Loucy (cell line): ENCODE measurements at regions not wholly inside any gene's neighbourhood (a gene's known extent, or its start where the extent isn't known, plus 50 kb on each side); places are given as distances from the start of the nearest gene placed in this dataset.

Source experiments
- H2AFZ ChIP-seq: fragments of 200-600 bp; sonication (generic); 2 replicates; pipeline ENCODE4 v1.6.0; 2016; ENCODE audit warnings: antibody characterized with exemption, mild to moderate bottlenecking, low read length, moderate library complexity
- H3F3A ChIP-seq: fragments of 200-600 bp; 2 replicates; pipeline ENCODE4 v1.6.0; 2016; ENCODE audit warnings: antibody characterized with exemption, low read depth, mild to moderate bottlenecking
- H3K27me3 ChIP-seq: fragments of 200-600 bp; sonication (generic); 2 replicates; pipeline ENCODE4 v1.6.1; 2014; ENCODE audit warnings: low read length, mild to moderate bottlenecking; ENCODE audit not compliant: insufficient read depth, poor library complexity, severe bottlenecking
- H3K36me3 ChIP-seq: fragments of 200-600 bp; sonication (generic); 2 replicates; pipeline ENCODE4 v1.6.1; 2016; ENCODE audit warnings: low read length; ENCODE audit not compliant: insufficient read depth
- H3K4me1 ChIP-seq: fragments of 200-600 bp; sonication (generic); 2 replicates; pipeline ENCODE4 v1.5.1; 2014; ENCODE audit warnings: low read length, mild to moderate bottlenecking; ENCODE audit not compliant: insufficient read depth, poor library complexity, severe bottlenecking
- H3K4me2 ChIP-seq: fragments of 200-600 bp; sonication (generic); 2 replicates; pipeline ENCODE4 v1.6.0; 2014; ENCODE audit warnings: antibody characterized with exemption, low read length, low read depth, mild to moderate bottlenecking; ENCODE audit not compliant: poor library complexity, severe bottlenecking
- H3K4me3 ChIP-seq: fragments of 200-600 bp; sonication (generic); 2 replicates; pipeline ENCODE4 v1.5.1; 2014; ENCODE audit warnings: low read length, mild to moderate bottlenecking, mixed read lengths; ENCODE audit not compliant: poor library complexity, severe bottlenecking
- H3K79me2 ChIP-seq: fragments of 200-600 bp; sonication (generic); 2 replicates; pipeline ENCODE4 v1.6.1; 2014; ENCODE audit warnings: low read length; ENCODE audit not compliant: insufficient read depth
- H3K9ac ChIP-seq: fragments of 200-600 bp; sonication (generic); 2 replicates; pipeline ENCODE4 v1.6.0; 2014; ENCODE audit warnings: mild to moderate bottlenecking, low read depth, low read length, moderate library complexity; ENCODE audit not compliant: poor library complexity, severe bottlenecking
- H3K9me2 ChIP-seq: fragments of 200-600 bp; sonication (generic); replicated peaks from 2 replicates; pipeline ENCODE4 v1.6.1; 2016; ENCODE audit warnings: low read depth, low read length, mixed read lengths
- H3K9me3 ChIP-seq: fragments of 200-600 bp; sonication (generic); 2 replicates; pipeline ENCODE4 v1.6.1; 2014; ENCODE audit warnings: mild to moderate bottlenecking, antibody characterized with exemption, low read length, low read depth; ENCODE audit not compliant: insufficient read depth
- H4K20me1 ChIP-seq: fragments of 200-600 bp; sonication (generic); 2 replicates; pipeline ENCODE4 v1.6.0; 2014; ENCODE audit warnings: antibody characterized with exemption, low read length, mild to moderate bottlenecking; ENCODE audit not compliant: insufficient read depth, poor library complexity, severe bottlenecking
- CTCF ChIP-seq: fragments of 200-600 bp; sonication (generic); conservative IDR thresholded peaks from 2 replicates; pipeline ENCODE4 v1.5.1; 2014; ENCODE audit warnings: mild to moderate bottlenecking, antibody characterized with exemption, low read length
- EZH2phosphoT487 ChIP-seq: fragments of 200-600 bp; IDR thresholded peaks from 2 replicates; pipeline ENCODE4 v1.6.1; 2018; ENCODE audit warnings: antibody characterized with exemption, mild to moderate bottlenecking, moderate library complexity, borderline replicate concordance

- H3K79me2 ChIP-seq: peaks cover 99% of the 10 kb centered on the region
- H3K9me2 ChIP-seq: no peaks in the 10 kb centered on the region
- H3K36me3 ChIP-seq: peaks cover 45% of the 10 kb centered on the region; the same call in 1 of the 2 replicates
- H3K4me3 ChIP-seq: no peak overlapping the region
- peaks cover 36% of the 10 kb centered on the region for H4K20me1 ChIP-seq
- no peak overlapping the region for H2AFZ ChIP-seq
- H3K9ac ChIP-seq: no peak overlapping the region
- H3K4me2 ChIP-seq: no peak overlapping the region
- no peaks in the 10 kb centered on the region for H3K9me3 ChIP-seq
- no peak for TF ChIP-seq EZH2phosphoT487
- no peaks in the 10 kb centered on the region for H3K27me3 ChIP-seq
- H3K4me1 ChIP-seq: peaks cover 40% of the 10 kb centered on the region
- H3F3A ChIP-seq: 0 out of 2 replicates have a peak, but pooled peaks cover 5% of the 10 kb centered on the region
Measured at GRCh38 chr2:74045454-74045853, 60.7 kb downstream of the TET3 start.

GRCh38 chr2:74046441-74046840, 61.7 kb downstream of the TET3 start:
- Histone ChIP-seq H3K79me2 (peaks cover 99% of the 10 kb centered on the region), H3K36me3 (peaks cover 45% of the 10 kb centered on the region; the same call in 1 of the 2 replicates), H3K4me1 (peaks cover 40% of the 10 kb centered on the region), H3K9ac (no peak overlapping the region), H3K9me2 (no peaks in the 10 kb centered on the region), H3F3A (no peaks in the 10 kb centered on the region), H3K27me3 (no peaks in the 10 kb centered on the region), H3K9me3 (no peaks in the 10 kb centered on the region), H3K4me2 (no peak overlapping the region), H2AFZ (no peak overlapping the region), H3K4me3 (no peak overlapping the region), H4K20me1 (peaks cover 28% of the 10 kb centered on the region)
- TF ChIP-seq CTCF: no peak
- no peak for TF ChIP-seq EZH2phosphoT487

GRCh38 chr2:74047152-74047551, 62.4 kb downstream of the TET3 start:
- TF ChIP-seq CTCF: no peak
- TF ChIP-seq EZH2phosphoT487: no peak
- H4K20me1 ChIP-seq: peaks cover 20% of the 10 kb centered on the region
- no peaks in the 10 kb centered on the region for H3F3A ChIP-seq
- no peak overlapping the region for H3K4me3 ChIP-seq
- H3K27me3 ChIP-seq: no peaks in the 10 kb centered on the region
- H3K4me1 ChIP-seq: peaks cover 40% of the 10 kb centered on the region
- H3K36me3 ChIP-seq: peaks cover 45% of the 10 kb centered on the region; the same call in 1 of the 2 replicates
- no peaks in the 10 kb centered on the region for H3K9me2 ChIP-seq
- H3K4me2 ChIP-seq: no peak overlapping the region
- H3K79me2 ChIP-seq: peaks cover 99% of the 10 kb centered on the region
- no peak overlapping the region for H3K9ac ChIP-seq
- no peak overlapping the region for H2AFZ ChIP-seq
- H3K9me3 ChIP-seq: no peaks in the 10 kb centered on the region

- TF ChIP-seq EZH2phosphoT487: no peak
- no peak for TF ChIP-seq CTCF
- H4K20me1 ChIP-seq: peaks cover 15% of the 10 kb centered on the region
Measured at GRCh38 chr2:74048147-74048546, 63.4 kb downstream of the TET3 start.

More at GRCh38 chr2:74048147-74048546, 63.4 kb downstream of the TET3 start:
- Histone ChIP-seq H3K27me3 (no peaks in the 10 kb centered on the region), H3K36me3 (peaks cover 45% of the 10 kb centered on the region; the same call in 1 of the 2 replicates), H3K79me2 (peaks cover 92% of the 10 kb centered on the region), H3K9ac (no peak overlapping the region), H3K9me3 (no peaks in the 10 kb centered on the region), H2AFZ (no peak overlapping the region), H3K4me3 (no peak overlapping the region), H3K4me1 (peaks cover 40% of the 10 kb centered on the region), H3K4me2 (no peak overlapping the region), H3F3A (peaks cover 4% of the 10 kb centered on the region; the same call in 1 of the 2 replicates), H3K9me2 (no peaks in the 10 kb centered on the region)
